Activated CD4-positive, alpha-beta T cell treated with anti-CD3 and anti-CD28 coated beads for 4 hours (primary cell): ENCODE measurements at regions not wholly inside any gene's neighbourhood (a gene's known extent, or its start where the extent isn't known, plus 50 kb on each side); places are given as distances from the start of the nearest gene placed in this dataset.
"Not testable (repeated sequence)": the region's sequence is repeated elsewhere in the genome, so short reads cannot be mapped to it uniquely, and the experiment has no call there.

Experiments used
- DNase-seq, 2 donors: peaks; one replicate each; pipeline ENCODE4 v3.0.0-alpha.2; 2020

DNA sequence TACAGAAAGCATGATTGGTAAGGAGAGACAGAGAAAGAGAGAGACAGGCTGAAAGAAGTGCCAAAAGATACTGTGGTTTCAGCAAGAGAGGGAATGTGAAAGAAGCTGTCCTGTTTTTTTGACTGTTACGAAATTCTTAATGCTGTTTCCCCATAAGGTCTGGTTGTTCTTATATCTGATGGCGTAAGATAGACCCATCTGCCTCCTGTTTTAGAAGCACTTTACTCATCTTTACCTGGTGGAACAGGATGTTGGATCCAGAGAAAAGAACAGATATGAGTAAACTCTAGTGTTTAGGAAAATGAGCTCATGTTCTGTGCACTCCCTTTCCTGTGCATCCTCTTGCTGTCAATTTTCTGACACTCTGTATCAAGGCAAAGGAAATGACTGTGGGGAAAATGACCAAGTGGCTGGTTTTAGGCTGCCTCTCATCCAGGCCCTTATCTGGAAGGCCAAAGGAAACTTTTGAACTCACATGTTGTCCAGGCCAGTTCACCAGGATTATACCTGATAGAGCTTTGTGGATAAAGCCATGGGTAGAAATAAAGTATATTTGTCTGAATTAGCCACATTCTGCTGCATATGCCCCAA, 311.7 kb upstream of the HTR2C start:
- no peak for DNase-seq

DNA sequence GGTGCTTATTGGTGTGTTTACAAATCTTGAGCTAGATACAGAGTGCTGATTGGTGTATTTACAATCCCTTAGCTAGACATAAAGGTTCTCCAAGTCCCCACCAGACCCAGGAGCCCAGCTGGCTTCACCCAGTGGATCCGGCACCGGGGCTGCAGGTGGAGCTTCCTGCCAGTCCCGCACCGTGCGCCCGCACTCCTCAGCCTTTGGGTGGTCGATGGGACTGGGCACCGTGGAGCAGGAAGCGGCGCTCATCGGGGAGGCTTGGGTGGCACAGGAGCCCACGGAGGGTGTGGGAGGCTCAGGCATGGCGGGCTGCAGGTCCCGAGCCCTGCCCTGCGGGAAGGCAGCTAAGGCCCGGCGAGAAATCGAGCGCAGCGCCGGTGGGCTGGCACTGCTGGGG, 313.5 kb upstream of the HTR2C start:
- DNase-seq = not testable (repeated sequence)

DNA sequence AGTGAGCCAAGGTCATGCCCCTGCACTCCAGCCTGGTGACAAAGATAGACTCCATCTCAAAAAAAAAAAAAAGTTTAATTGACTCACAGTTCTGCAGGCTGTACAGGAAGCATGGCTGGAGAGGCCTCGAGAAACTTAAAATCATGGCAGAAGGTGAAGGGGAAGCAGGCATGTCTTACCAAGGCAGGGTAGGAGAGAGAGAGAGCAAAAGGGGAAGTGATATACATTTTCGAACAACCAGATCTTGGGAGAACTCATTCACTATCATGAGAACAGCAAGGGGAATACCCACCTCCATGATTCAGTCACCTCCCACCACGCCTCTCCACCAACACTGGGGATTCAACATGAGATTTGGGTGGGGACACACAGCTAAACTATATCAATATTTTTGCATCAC, 315.2 kb upstream of the HTR2C start:
- no peak for DNase-seq

DNA sequence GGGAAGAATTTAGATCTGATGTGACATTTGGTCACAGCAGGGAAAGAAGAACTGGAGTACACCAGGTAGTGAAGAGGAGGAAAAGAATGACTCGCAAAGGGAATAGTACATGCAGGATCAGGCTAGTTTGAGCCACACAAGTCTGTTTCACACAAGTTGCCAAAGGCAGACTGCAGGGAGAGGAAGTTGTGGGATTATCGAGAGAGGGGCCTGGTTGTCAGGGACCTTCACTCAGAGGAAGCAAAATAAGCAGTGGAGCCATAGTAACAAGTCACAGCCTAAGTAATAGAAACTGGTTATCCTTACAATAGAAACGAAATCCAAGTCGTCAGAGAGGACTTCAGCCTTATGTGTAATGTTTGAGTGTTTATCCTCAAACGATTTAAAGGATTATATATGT, 316.7 kb upstream of the HTR2C start:
- DNase-seq = no peak

DNA sequence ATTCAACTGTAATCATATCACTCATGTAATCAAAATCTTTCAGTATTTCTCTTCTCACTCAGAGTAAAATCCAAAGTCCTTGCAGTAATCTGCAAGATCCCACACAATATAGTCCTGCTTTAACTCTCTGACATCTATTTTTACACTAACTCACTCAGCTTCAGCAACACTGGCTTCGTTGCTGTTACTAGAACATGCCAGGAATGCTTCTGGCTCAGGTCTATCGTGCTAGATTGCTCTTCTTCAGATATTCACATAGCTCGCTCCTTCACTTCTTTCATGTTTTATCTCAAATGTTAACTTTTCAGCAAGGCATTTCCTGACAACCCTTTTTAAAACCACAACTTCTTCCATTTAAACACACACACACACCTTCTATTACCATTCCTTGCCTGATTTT, 331.7 kb upstream of the HTR2C start:
- DNase-seq = no peak

DNA sequence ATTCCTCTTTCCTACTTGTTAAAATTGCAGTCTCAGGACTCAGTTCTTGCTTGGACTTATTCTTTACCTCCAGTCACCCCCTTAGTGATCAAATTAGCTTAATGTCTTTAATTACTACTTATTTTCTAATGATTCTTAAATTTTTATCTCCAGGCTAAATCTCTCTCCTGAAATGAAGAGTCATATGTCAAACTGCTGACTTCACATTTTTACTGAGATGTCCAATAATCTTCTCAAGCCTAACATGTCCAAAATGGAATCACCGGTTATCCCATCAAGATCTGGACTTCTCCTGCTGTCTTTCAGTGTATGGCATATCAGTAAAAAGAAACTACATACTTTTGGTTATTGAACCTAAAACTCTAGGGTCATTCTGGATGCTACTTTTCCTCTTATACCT, 332.3 kb upstream of the HTR2C start:
- no peak for DNase-seq

DNA sequence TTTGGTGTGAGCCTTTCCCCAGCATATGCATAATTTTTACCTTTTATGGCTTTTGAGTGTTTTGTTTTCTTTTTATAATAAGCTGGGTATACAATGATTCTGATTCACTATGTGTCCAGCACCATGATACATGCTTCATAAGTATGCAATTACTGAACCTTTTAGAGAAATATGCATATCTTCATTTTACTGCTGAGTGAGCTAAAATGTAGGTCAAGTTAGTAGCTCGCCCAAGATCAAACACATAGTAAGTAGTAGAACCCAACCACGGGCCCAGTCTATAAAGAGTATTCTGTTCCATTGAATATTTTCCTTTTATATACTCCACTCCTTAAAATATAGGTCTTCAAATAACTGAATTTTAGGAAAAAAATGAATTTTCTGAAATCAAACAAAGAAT, 362.4 kb upstream of the HTR2C start:
- DNase-seq = no peak

DNA sequence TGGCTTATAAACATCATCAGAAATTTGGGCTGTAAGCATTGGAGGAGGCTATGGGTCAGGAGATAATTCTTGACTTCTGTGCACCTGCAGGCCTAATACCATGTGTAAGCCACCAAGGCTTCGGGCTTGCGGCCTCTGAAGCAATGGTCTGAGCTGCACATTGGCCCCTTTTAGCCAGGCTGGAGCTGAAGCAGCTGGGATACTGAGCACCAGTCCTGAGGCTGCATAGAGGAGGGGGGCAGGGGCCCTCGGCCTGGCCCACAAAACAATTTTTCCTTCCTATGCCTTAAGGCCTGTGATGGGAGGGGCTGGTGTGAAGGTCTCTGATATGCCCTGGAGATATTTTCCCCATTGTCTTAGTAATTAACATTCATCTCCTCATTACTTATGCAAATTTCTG, 373.0 kb upstream of the HTR2C start:
- no peak for DNase-seq

DNA sequence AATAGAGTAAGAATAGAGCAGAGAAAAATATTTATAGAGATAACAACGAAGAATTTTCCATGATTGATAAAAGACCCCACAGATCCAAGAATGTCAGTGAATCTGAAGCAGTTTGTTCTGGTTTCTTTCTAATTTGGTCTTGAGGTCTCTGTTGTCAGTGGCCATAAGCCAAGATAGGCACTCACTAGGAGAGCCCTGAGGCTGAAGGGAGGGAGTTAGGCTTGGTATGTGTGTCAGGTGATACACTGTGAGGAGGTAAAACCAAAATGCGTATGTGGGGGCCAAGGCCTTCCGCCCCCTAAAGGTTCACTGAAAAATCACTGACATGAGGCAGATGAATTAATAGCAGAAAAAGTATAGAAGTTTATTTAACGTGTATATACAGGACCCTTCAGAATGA, 382.3 kb upstream of the HTR2C start:
- DNase-seq = no peak

DNA sequence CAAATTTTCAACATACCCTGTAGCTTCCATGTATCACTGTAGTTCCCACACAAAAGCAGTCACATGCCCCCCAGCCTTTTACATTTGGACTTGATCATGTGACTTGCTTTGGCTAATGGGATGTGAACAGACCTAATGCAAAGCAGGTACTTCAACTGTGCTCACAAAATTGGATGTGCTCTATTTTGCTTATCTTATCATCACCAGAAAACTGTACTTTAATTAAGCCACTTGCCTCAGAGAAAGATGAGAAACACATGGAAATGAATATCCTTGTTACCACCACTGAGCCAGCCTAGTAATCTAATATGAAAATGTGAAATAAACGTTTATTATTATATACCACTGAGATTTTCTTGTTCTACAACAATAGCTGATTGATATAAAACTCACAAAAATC, 402.7 kb upstream of the HTR2C start:
- DNase-seq = no peak

DNA sequence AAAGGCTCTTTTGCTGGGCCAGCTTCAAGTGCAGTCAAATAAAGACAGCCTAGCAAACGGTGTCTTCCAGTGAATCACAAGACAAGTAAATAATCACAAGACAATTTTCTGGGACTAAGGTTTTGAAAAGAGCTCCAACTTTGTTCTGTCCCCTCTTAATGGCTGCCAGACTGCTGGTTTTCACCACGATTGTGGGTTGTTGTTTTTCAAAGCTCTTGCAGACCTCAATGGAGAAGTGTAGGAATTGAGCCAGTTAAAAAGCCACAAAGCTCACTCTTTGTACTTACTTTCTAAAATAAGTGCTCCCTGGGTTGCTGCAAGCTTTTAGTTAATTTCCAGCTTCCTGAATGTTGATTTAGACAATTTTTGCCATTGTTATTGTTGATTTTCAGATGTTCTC, 405.8 kb upstream of the HTR2C start:
- DNase-seq = no peak

DNA sequence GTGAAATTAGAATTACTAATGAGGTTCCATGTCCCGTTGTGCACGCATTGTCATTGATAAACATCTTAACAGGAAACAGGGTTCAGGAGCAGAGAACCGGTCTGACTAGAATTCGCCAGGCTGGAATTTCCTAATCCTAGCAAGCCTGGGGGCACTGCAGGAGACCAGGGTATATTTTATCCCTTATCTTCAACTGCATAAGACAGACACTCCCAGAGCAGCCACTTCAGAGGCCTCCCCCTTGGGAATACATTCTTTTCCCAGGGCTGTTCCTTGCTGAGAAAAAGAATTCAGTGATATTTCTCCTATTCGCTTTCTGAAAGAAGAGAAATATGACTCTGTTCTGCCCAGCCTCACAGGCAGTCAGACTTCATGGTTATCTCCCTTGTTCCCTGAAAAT, 416.6 kb upstream of the HTR2C start:
- not testable (repeated sequence) for DNase-seq

DNA sequence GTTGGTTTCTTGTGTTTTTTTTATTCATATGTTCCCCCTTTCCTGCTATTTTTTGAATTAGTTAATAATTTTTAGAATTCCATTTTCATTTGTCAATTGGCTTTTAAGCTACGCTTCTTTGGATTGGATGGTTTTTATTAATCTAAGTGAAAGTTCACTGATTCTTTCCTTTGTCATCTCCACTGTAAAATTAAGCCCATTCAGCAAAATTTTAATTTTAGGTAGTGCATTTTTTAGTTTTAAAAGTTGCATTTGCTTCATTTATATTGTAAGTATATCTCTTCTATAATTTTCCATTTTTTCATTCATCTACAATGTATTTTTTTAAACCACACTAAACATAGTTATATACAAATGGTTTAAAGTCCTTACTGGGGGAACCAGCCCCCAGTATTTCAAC, 417.3 kb upstream of the HTR2C start:
- DNase-seq = no peak

DNA sequence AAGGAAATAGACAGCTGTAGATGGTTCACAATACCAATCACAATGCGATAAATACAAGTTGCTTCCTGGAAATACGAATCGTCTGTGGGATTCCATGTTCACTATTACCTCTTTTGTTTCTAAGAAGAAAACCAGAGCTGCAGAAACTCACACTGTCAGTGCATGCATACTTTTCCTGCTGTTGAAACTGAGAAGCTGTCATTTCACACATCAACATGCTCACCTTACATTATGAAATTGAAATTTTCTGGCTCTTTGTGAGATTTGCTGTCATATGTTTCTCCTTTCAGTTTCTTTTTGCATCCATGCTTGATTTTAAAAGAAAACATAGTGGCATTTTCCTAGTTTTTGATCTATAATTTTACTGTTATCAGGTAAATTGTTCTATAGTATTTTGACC, 418.3 kb upstream of the HTR2C start:
- DNase-seq = no peak

DNA sequence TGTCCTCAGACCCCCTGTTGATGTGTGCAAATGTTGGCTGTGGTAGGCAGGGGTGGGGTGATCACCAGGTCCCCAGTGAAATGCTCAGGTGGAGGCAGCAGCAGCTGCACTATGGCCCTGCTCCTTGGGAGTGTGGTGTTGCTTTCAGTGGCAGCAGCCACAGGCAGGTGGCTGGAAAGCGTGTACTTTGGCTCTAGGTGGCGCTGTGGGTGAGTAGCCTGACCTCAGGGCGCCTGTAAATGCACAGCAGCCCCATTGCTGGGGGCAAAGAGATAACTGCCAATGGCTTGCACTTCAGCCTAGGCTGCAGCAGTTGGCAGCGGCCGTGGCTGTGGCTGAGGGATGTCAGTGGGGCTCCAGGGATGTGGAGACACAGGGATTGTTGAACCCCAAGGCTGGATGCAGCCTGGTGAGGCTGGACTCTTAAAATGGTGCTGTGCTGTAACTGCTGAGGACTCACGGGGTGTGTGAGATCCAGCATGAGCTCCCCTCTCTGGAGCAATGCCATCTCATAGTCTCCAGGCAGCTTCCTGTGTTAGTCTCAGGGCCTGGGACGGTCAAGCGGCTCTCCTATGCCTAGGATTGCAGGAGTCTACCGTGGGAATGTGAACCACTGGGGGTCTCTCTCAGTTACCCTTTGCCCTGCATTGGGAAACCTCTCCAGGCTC, 421.7 kb upstream of the HTR2C start:
- DNase-seq = peak in 1 of 2 donors; percentile 0

DNA sequence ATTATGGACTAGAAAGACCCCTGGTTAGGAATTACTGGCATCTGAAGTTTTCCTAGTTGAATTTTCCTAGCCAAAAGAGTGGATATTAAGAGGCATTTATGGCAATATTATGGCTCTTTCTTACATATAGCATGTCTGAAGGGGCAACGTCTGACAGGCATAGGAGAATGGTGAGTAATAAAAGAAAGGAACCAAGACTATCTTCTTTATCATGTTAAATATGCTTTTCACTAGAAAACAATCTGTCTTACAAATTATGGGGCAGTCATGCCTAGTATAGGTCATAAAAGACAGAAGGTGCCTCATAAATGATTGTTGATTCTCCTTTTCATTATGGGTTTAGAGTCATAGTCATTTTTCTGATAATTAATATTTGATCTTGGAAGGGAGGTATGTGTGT, 431.1 kb upstream of the HTR2C start:
- DNase-seq = no peak

DNA sequence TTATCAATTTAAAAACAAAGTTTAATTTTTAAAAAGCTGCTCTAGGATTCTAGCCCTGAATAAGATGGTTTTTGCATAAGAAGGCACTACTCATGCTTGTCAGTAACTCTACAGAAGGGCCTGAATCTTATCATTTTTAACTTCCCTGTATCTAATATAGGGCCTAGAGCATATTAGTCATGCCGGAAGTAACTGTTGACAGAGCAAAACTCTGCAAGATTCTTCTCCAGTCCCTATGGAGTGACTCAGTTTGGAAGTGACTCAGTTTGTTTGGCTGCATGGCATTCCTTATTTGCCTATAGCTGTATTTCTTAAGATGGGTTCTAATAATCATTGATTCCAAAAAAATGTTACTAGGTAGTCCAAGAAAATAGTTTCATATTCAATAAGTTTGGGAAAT, 431.8 kb upstream of the HTR2C start:
- DNase-seq = no peak

DNA sequence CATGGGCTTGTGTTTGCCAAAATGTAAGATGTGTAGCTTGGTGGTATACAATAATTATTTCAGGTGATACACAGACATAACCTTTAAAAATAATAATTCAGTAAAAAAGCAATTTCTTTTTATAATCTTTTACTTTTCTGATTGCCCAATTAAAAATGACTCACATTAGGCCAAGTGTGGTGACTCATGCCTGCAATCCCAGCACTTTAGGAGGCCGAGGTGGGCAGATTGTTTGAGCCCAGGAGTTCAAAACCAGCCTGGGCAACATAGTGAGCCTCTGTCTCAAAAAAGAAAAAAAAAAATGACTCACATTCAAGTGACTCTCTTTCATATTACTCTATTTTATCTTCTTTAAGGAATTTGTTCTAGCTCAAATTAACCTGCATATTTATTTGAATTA, 449.4 kb upstream of the HTR2C start:
- no peak for DNase-seq

DNA sequence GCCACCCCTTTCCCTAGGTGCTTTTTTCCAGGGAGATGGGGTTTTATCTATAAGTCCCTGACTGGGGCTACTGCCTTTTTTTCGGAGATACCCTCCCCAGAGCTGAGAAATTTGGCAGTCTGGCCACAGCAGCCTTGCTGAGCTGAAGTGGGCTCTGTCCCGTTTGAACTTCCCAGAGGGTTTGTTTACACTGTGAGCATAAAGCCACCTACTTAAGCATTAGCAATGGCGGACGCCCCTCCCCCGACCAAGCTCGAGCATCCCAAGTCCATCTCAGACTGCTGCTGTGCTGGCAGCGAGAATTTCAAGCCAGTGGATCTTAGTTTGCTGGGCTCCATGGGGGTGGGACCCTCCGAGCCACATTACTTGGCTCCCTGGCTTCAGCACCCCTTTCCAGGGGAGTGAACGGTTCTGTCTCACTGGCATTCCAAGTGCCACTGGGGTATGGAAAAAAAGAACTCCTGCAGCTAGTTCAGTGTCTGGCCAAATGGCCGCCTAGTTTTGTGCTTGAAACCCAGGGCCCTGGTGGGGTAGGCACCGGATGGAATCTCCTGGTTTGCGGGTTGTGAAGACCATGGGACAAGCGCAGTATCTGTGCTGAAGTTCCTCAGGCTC, 456.4 kb upstream of the HTR2C start:
- DNase-seq = no peak

DNA sequence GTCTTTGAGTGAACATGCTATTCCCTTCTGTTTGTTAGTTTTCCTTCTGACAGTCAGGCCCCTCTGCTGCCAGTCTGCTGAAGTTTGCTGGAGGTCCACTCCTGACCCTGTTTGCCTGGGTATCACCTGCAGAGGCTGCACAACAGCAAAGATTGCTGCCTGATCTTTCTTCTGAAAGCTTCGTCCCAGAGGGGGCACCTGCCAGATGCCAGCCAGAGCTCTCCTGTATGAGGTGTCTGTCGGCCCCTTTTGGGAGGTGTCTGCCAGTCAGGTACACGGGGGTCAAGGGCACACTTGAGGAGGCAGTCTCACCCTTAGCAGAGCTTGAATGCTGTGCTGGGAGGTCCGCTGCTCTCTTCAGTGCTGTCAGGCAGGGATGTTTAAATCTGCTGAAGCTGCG, 456.9 kb upstream of the HTR2C start:
- no peak for DNase-seq

DNA sequence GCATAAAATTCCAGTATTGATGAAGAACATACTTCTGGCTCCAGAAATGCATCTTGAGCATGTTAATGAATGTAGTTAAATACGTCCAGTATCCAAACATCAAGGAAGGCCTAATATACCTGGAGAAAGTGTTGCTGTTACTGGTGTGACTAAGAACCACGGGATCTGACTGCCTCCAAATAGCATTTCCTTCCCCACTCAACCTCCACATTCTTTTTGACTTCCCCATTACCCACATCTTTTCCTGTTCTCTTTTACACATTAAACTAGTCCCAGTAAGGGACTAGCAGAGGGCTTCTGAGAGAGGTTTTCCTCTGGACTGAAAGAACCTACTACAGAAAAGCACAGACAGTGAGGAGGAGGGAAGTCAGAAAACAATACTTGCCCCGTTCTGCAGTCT, 482.8 kb upstream of the HTR2C start:
- DNase-seq = no peak

DNA sequence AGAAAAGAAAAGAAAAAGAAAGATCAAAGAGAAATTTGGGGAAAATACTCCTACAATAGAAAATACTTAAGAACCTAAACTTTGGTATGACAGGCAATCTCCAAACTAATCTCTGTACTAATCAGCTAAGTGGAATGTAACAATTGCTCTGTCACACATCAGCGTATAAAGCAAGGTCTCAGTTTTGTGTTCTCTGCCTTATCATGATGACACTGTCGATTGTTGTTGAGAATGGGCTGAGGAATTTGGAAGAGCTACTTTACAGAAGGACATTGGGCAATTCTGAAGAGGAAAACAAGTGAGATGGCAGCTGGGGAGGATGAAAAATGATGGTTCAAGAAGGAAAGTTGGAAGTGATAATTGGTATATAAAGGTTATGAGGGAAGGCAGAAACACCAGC, 486.0 kb upstream of the HTR2C start:
- DNase-seq = no peak

DNA sequence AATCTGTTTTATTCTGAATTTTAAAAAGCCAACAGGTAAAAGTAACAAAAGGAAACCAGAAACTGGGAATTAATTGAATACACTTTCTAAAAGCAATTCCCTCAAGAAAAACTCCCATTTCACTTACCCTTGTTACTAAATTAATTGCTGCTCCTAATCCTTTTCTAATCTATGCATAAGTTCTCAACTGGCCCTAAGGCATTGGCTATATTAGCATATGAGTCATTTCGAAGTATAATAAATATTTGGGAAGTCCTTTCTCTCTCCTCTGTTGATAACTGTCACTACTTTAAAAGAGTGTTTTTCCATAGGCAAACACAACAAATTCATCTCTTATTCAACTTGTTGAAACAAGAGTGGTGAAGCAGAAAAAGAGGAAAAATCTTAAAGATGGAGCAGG, 486.5 kb upstream of the HTR2C start:
- DNase-seq = no peak

DNA sequence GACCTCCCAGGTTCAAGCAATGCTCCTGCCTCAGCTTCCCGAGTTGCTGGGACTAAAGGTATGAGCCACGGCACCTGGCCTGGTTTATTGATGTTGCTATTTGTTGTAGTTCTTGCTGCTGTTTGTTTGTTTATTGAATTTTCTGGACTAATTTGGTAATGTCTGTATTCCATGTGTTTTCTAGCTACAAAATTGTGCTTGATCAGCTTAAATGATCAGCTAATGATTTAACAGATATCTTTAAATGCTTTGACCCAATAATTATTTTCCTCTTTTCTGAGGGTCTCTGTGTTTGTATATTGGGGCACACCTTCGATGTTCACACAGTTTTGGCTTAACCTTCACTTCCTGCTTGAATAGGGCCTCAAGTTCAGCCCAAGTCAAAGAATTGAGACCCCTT, 488.1 kb upstream of the HTR2C start:
- DNase-seq = no peak

DNA sequence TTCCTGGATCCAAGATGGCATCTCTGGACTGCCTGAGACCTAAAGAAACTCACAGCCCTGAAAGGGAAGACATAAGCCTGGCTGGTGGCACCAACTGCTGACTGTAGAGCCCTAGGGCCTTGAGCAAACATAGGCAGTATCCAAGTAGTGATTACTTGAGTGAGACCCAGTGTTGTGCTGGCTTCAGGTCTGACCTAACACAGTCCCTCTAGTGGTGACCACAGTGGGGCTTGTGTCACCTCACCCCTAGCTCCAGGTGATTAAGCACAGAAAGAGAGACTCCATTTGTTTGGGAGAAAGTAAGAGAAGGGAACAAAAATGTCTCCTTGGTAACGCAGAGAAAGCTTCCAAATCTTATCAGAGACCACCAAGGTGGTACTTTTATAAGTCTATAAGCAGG, 496.3 kb upstream of the HTR2C start:
- no peak for DNase-seq
